A549 (cell line): ENCODE measurements at regions not wholly inside any gene's neighbourhood (a gene's known extent, or its start where the extent isn't known, plus 50 kb on each side); places are given as distances from the start of the nearest gene placed in this dataset.

Experiments used
- ATAC-seq, 2 experiments: fragments of 200-7000 bp in 1 of 2; fragments of >200 bp in 1 of 2; cut with Nextera tagmentation in 1 of 2; cut with Tn5 transposase in 1 of 2; 3 replicates each; pipeline versions ENCODE4 v1.8.0 to v1.9.1; 2018 to 2020; ENCODE audit warnings: mild to moderate bottlenecking in 1 of 2, moderate library complexity in 1 of 2
- CTCF ChIA-PET: fragments of 300-600 bp; sonication (Branson Sonifier 250); formaldehyde crosslinking; extraction: SDS; loops from one replicate; lab custom pipeline; 2021; ENCODE audit warnings: antibody characterized with exemption, inconsistent platforms; lab: Yijun Ruan, JAX
- POLR2A ChIA-PET: fragments of 350-600 bp; formaldehyde crosslinking; extraction: SDS; loops from one replicate; lab custom pipeline; 2021; ENCODE audit warnings: antibody characterized with exemption, inconsistent platforms; lab: Yijun Ruan, JAX
- DNase-seq, 2 experiments: peaks; one replicate each; pipeline versions ENCODE4 v3.0.0 to v3.0.0-alpha.2; 2011 to 2016; ENCODE audit warnings: low read depth in 1 of 2, low spot score in 1 of 2
- FAIRE-seq: peaks from 2 replicates; lab custom pipeline; 2011; peaks lifted over from hg19 to GRCh38; lab: Jason Lieb, UNC
- H3K27ac ChIP-seq, 2 experiments: fragments of >200 bp; sonication (Bioruptor Twin); formaldehyde crosslinking; 3 replicates each; pipeline ENCODE4 v1.5.1; 2016 to 2017
- H3K4me1 ChIP-seq: fragments of >200 bp; sonication (Bioruptor Twin); formaldehyde crosslinking; 3 replicates; pipeline ENCODE4 v1.6.1; 2016
- H3K4me2 ChIP-seq: fragments of >200 bp; sonication (Bioruptor Twin); formaldehyde crosslinking; 3 replicates; pipeline ENCODE4 v1.6.1; 2016
- H3K4me3 ChIP-seq: fragments of >200 bp; sonication (Bioruptor Twin); formaldehyde crosslinking; 3 replicates; pipeline ENCODE4 v1.5.1; 2016
- H3K9me3 ChIP-seq: fragments of >200 bp; sonication (Bioruptor Twin); formaldehyde crosslinking; 3 replicates; pipeline ENCODE4 v1.6.1; 2016
- CHD4 ChIP-seq: fragments of 200-600 bp; sonication (generic); IDR thresholded peaks from 2 replicates; pipeline ENCODE4 v1.6.1; 2016; ENCODE audit warnings: antibody characterized with exemption, mild to moderate bottlenecking, borderline replicate concordance
- CTCF ChIP-seq: fragments of >200 bp; sonication (Bioruptor Twin); formaldehyde crosslinking; IDR thresholded peaks from 3 replicates; pipeline ENCODE4 v1.5.1; 2016
- FOSB ChIP-seq: fragments of 250-450 bp; sonication (Bioruptor Pico); IDR thresholded peaks from 2 replicates; pipeline ENCODE4 v1.5.0; 2020; ENCODE audit warnings: mild to moderate bottlenecking, moderate library complexity
- FOSL2 ChIP-seq, 2 experiments: fragments of 450-650 bp in 1 of 2; fragments of >200 bp in 1 of 2; sonication (Bioruptor Twin) in 1 of 2; formaldehyde crosslinking; IDR thresholded peaks; 2 replicates each; pipeline versions ENCODE4 v1.5.0 to v1.6.1; 2016 to 2020; ENCODE audit warnings: mild to moderate bottlenecking in 1 of 2, moderate library complexity in 1 of 2
- HOXB13 ChIP-seq: fragments of 250-450 bp; sonication (Bioruptor Pico); IDR thresholded peaks from 2 replicates; pipeline ENCODE4 v1.5.0; 2020; ENCODE audit warnings: low read depth, mild to moderate bottlenecking, moderate library complexity
- JUN ChIP-seq, 2 experiments: fragments of >200 bp; sonication (Bioruptor Twin); formaldehyde crosslinking; IDR thresholded peaks; 2 replicates in 1 of 2; 3 replicates in 1 of 2; pipeline ENCODE4 v1.6.1; 2016 to 2017
- MAFK ChIP-seq: fragments of 450-650 bp; IDR thresholded peaks from 2 replicates; pipeline ENCODE4 v1.6.1; 2014; ENCODE audit not compliant: partially characterized antibody
- NFE2L2 ChIP-seq: fragments of 150-350 bp; conservative IDR thresholded peaks from 2 replicates; pipeline ENCODE4 v1.6.1; 2014; ENCODE audit warnings: low read length
- NPAS2 ChIP-seq: fragments of 250-450 bp; sonication (Bioruptor Pico); IDR thresholded peaks from 2 replicates; pipeline ENCODE4 v1.8.0; 2022; ENCODE audit warnings: mild to moderate bottlenecking, moderate library complexity, borderline replicate concordance
- PBX3 ChIP-seq: IDR thresholded peaks from 2 replicates; pipeline ENCODE4 v1.6.1; 2012
- REST ChIP-seq: fragments of 200-600 bp; sonication (generic); IDR thresholded peaks from 2 replicates; pipeline ENCODE4 v1.6.1; 2016; ENCODE audit warnings: antibody characterized with exemption, mild to moderate bottlenecking, moderate library complexity
- RNF2 ChIP-seq: fragments of 200-600 bp; sonication (generic); IDR thresholded peaks from 2 replicates; pipeline ENCODE4 v1.6.1; 2016; ENCODE audit warnings: low read depth, mild to moderate bottlenecking, antibody characterized with exemption, moderate library complexity, borderline replicate concordance
- SMC3 ChIP-seq: fragments of >200 bp; sonication (Bioruptor Twin); formaldehyde crosslinking; IDR thresholded peaks from 3 replicates; pipeline ENCODE4 v1.6.1; 2018; ENCODE audit warnings: inconsistent platforms
- ZC3H11A ChIP-seq: fragments of 450-650 bp; IDR thresholded peaks from 2 replicates; pipeline ENCODE4 v1.6.1; 2014; ENCODE audit warnings: antibody characterized with exemption, mild to moderate bottlenecking
- ZFP36 ChIP-seq: fragments of 450-650 bp; IDR thresholded peaks from 2 replicates; pipeline ENCODE4 v1.6.1; 2014; ENCODE audit warnings: borderline replicate concordance; ENCODE audit not compliant: partially characterized antibody
- ZNF302 ChIP-seq: fragments of 250-450 bp; sonication (Bioruptor Pico); IDR thresholded peaks from 2 replicates; pipeline ENCODE4 v1.9.0; 2021; ENCODE audit warnings: inconsistent platforms, mild to moderate bottlenecking, moderate library complexity
- WGBS: methylation state at CpG from one replicate; pipeline ENCODE4 v1.1.6; 2017; ENCODE audit errors: missing lambda C conversion rate; 5-methylcytosine and 5-hydroxymethylcytosine counted together
- TF ChIP-seq, protein P1 (sequence below): IDR thresholded peaks from 2 replicates; pipeline ENCODE4 v1.6.1; 2012
- TF ChIP-seq, protein P2 (sequence below): fragments of >200 bp; sonication (Bioruptor Twin); formaldehyde crosslinking; IDR thresholded peaks from 2 replicates; pipeline ENCODE4 v1.6.1; 2016
- TF ChIP-seq, protein P3 (sequence below): fragments of 250-450 bp; sonication (Bioruptor Pico); IDR thresholded peaks from 2 replicates; pipeline ENCODE4 v1.5.0; 2020; ENCODE audit warnings: low read depth, mild to moderate bottlenecking, moderate library complexity

GRCh38 chr2:17287183-17287582, 231.1 kb downstream of the RAD51AP2 start (continued):
- TF ChIP-seq REST: no peak
- no peak for TF ChIP-seq JUN (IDR thresholded peaks at IDR 0.05)

GRCh38 chr2:17282826-17283225, 235.4 kb downstream of the RAD51AP2 start:
- TF ChIP-seq, protein P1, sequence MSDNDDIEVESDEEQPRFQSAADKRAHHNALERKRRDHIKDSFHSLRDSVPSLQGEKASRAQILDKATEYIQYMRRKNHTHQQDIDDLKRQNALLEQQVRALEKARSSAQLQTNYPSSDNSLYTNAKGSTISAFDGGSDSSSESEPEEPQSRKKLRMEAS: no peak
- TF ChIP-seq FOSL2 (IDR thresholded peaks at IDR 0.05): no peak
- TF ChIP-seq FOSL2 (CRISPR knock-in tag; IDR thresholded peaks at IDR 0.05): no peak
- no peak for TF ChIP-seq CHD4
- TF ChIP-seq SMC3: no peak
- no peak for TF ChIP-seq CTCF
- no peak for TF ChIP-seq PBX3
- TF ChIP-seq ZC3H11A: no peak
- no peak for TF ChIP-seq HOXB13 (CRISPR knock-in tag)
- TF ChIP-seq, protein P2, sequence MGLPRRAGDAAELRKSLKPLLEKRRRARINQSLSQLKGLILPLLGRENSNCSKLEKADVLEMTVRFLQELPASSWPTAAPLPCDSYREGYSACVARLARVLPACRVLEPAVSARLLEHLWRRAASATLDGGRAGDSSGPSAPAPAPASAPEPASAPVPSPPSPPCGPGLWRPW: no peak
- FAIRE-seq (no peak), DNase-seq (no peak), ATAC-seq (no peak)
- Histone ChIP-seq H3K27ac (no peak overlapping the region), H3K9me3 (no peaks in the 10 kb centered on the region), H3K4me1 (no peaks in the 10 kb centered on the region), H3K4me2 (no peak overlapping the region), H3K4me3 (no peak overlapping the region)
- CTCF ChIA-PET: interaction anchor here (2.1 kb wide), 1 partner anchor 27 kb away, joined by 7 read pairs; no protein-coding TSS in a partner anchor
- 37% methylated on average over 5 of the region's 5 CpGs for WGBS
- POLR2A ChIA-PET: no interaction called here

DNA sequence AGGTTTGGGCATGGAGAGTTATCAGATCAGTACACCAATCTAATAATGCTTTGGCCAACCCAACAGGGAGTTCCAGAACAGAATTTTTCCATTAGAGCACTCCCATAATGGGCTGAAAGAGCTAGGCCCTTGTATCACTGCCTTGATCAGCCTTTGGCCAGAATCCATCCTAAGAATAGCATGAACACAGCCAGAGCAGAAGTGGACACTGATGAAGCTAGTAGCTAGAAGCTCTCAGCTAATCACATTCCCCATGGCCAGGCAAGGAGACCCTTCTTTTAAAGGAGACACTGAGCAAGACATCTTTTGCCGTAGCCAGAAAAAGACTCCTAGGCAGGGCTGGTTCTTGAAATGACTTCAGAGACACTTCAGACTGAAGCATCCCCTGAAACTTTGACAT, 236.0 kb downstream of the RAD51AP2 start:
- TF ChIP-seq FOSB (no peak), NFE2L2 (no peak), ZNF302 (no peak), RNF2 (no peak), MAFK (no peak), ZFP36 (no peak), NPAS2 (no peak)
- TF ChIP-seq, protein P3, sequence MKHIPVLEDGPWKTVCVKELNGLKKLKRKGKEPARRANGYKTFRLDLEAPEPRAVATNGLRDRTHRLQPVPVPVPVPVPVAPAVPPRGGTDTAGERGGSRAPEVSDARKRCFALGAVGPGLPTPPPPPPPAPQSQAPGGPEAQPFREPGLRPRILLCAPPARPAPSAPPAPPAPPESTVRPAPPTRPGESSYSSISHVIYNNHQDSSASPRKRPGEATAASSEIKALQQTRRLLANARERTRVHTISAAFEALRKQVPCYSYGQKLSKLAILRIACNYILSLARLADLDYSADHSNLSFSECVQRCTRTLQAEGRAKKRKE: no peak
- no peak overlapping the region for H3K4me3 ChIP-seq
- H3K4me2 ChIP-seq: no peak overlapping the region
- ATAC-seq (no peak), DNase-seq (no peak), FAIRE-seq (no peak)
- 44% methylated on average over 1 of the region's 1 CpG for WGBS
- ChIA-PET POLR2A (no interaction called here), CTCF (interaction anchor here (2.1 kb wide), 1 partner anchor 28 kb away, joined by 7 read pairs; no protein-coding TSS in a partner anchor)
- H3K4me1 ChIP-seq: no peaks in the 10 kb centered on the region
- no peak overlapping the region for H3K27ac ChIP-seq
- no peaks in the 10 kb centered on the region for H3K9me3 ChIP-seq
